Common myeloid progenitor, CD34-positive (primary cell): ENCODE measurements at regions not wholly inside any gene's neighbourhood (a gene's known extent, or its start where the extent isn't known, plus 50 kb on each side); places are given as distances from the start of the nearest gene placed in this dataset.
"Not testable (repeated sequence)": the region's sequence is repeated elsewhere in the genome, so short reads cannot be mapped to it uniquely, and the experiment has no call there.

Source experiments
- CTCF ChIA-PET: fragments of 350-600 bp; sonication (Branson Sonifier 250); formaldehyde crosslinking; loops from one replicate; lab custom pipeline; 2021; ENCODE audit warnings: antibody characterized with exemption; lab: Charles Lee
- POLR2A ChIA-PET: fragments of 350-600 bp; sonication (Branson Sonifier 250); formaldehyde crosslinking; loops from one replicate; lab custom pipeline; 2021; ENCODE audit warnings: antibody characterized with exemption; lab: Charles Lee
- DNase-seq, 3 donors: peaks; one replicate each; pipeline versions ENCODE4 v3.0.0 to v3.0.0-alpha.2; 2013
- H3K27ac ChIP-seq, 2 experiments: 1 replicate in 1 of 2; 2 replicates in 1 of 2; pipeline ENCODE4 v1.7.0; 2013; ENCODE audit warnings: inconsistent platforms in 2 of 2, low read length in 2 of 2, mild to moderate bottlenecking in 2 of 2, low read depth in 1 of 2, moderate library complexity in 1 of 2; ENCODE audit not compliant: severe bottlenecking in 2 of 2, insufficient read depth in 1 of 2, poor library complexity in 1 of 2
- H3K27me3 ChIP-seq, 5 experiments: replicated peaks in 2 of 5; 1 replicate in 3 of 5; 2 replicates in 2 of 5; pipeline versions ENCODE4 v1.6.1 to v1.7.0; 2013; ENCODE audit warnings: low read length in 4 of 5, mild to moderate bottlenecking in 2 of 5, moderate library complexity in 2 of 5, inconsistent platforms in 1 of 5; ENCODE audit not compliant: insufficient read depth in 5 of 5, control insufficient read depth in 4 of 5
- H3K36me3 ChIP-seq, 4 experiments: 1 replicate in 2 of 4; 2 replicates in 2 of 4; pipeline versions ENCODE4 v1.6.1 to v1.7.0; 2013; ENCODE audit warnings: low read length in 3 of 4, control low read depth in 1 of 4, mild to moderate bottlenecking in 1 of 4; ENCODE audit not compliant: control insufficient read depth in 4 of 4, insufficient read depth in 4 of 4
- H3K4me1 ChIP-seq, 4 experiments: 1 replicate in 3 of 4; 2 replicates in 1 of 4; pipeline versions ENCODE4 v1.6.1 to v1.7.1; 2013; ENCODE audit warnings: low read length in 3 of 4, mild to moderate bottlenecking in 3 of 4, control low read depth in 1 of 4, inconsistent platforms in 1 of 4, moderate library complexity in 1 of 4; ENCODE audit not compliant: control insufficient read depth in 4 of 4, insufficient read depth in 4 of 4; ENCODE audit errors: control extremely low read depth in 1 of 4
- H3K4me3 ChIP-seq, 7 experiments: 1 replicate in 4 of 7; 2 replicates in 3 of 7; pipeline versions ENCODE4 v1.5.1 to v1.7.0; 2013; ENCODE audit warnings: mild to moderate bottlenecking in 7 of 7, low read length in 6 of 7, moderate library complexity in 6 of 7, inconsistent platforms in 2 of 7, low read depth in 2 of 7, control low read depth in 1 of 7; ENCODE audit not compliant: insufficient read depth in 4 of 7, control insufficient read depth in 1 of 7; ENCODE audit errors: extremely low read depth in 1 of 7
- H3K9me3 ChIP-seq, 5 experiments: 1 replicate in 4 of 5; 2 replicates in 1 of 5; pipeline versions ENCODE4 v1.6.1 to v1.7.1; 2013; ENCODE audit warnings: low read length in 4 of 5, mild to moderate bottlenecking in 2 of 5, inconsistent platforms in 1 of 5, low read depth in 1 of 5, moderate library complexity in 1 of 5; ENCODE audit not compliant: control insufficient read depth in 4 of 5, insufficient read depth in 2 of 5; ENCODE audit errors: control extremely low read depth in 1 of 5
- WGBS: methylation state at CpG from one replicate; pipeline ENCODE4 v1.1.5; 2013; ENCODE audit not compliant: insufficient coverage; 5-methylcytosine and 5-hydroxymethylcytosine counted together

GRCh38 chr3:130151555-130151954 lies 69.9 kb downstream of the ALG1L2 start:
- DNase-seq, POLR2A ChIA-PET, H3K27me3 ChIP-seq, CTCF ChIA-PET, H3K27ac ChIP-seq, H3K4me3 ChIP-seq, H3K9me3 ChIP-seq, H3K4me1 ChIP-seq, H3K36me3 ChIP-seq: not testable (repeated sequence)
- WGBS = 86% methylated on average over 4 of the region's 4 CpGs

- 100% methylated on average over 8 of the region's 8 CpGs for WGBS
- H3K27ac ChIP-seq, H3K36me3 ChIP-seq, DNase-seq, H3K4me3 ChIP-seq, CTCF ChIA-PET, POLR2A ChIA-PET, H3K27me3 ChIP-seq, H3K9me3 ChIP-seq, H3K4me1 ChIP-seq: not testable (repeated sequence)
Measured at GRCh38 chr3:130153247-130153646, 71.6 kb downstream of the ALG1L2 start.

GRCh38 chr3:130155464-130155863 lies 73.8 kb downstream of the ALG1L2 start:
- H3K9me3 ChIP-seq, H3K4me1 ChIP-seq, CTCF ChIA-PET, POLR2A ChIA-PET, H3K36me3 ChIP-seq, H3K27me3 ChIP-seq, H3K27ac ChIP-seq, DNase-seq, H3K4me3 ChIP-seq: not testable (repeated sequence)
- WGBS = no CpG with 5 or more reads among the region's 4 CpGs

- CTCF ChIA-PET, H3K4me3 ChIP-seq, H3K27me3 ChIP-seq, H3K36me3 ChIP-seq, POLR2A ChIA-PET, H3K9me3 ChIP-seq, DNase-seq, H3K27ac ChIP-seq, H3K4me1 ChIP-seq: not testable (repeated sequence)
- WGBS = 100% methylated on average over 3 of the region's 4 CpGs
Measured at GRCh38 chr3:130166856-130167255, 85.2 kb downstream of the ALG1L2 start.

GRCh38 chr3:130175195-130175594 lies 93.6 kb downstream of the ALG1L2 start:
- CTCF ChIA-PET, POLR2A ChIA-PET: not testable (repeated sequence)

GRCh38 chr3:130176476-130177256 lies 95.0 kb downstream of the ALG1L2 start:
- H3K4me3 ChIP-seq, POLR2A ChIA-PET, H3K27me3 ChIP-seq, H3K9me3 ChIP-seq, CTCF ChIA-PET, H3K36me3 ChIP-seq, DNase-seq, H3K27ac ChIP-seq: not testable (repeated sequence)
- 97% methylated on average over 5 of the region's 13 CpGs for WGBS
- peaks cover 0 to 12% (median 2%) of the 10 kb centered on the region in 4 experiments for H3K4me1 ChIP-seq

More at GRCh38 chr3:130175195-130175594, 93.6 kb downstream of the ALG1L2 start:
- WGBS = 100% methylated on average over 3 of the region's 4 CpGs
- not testable (repeated sequence) for H3K27me3 ChIP-seq, DNase-seq, H3K4me3 ChIP-seq, H3K27ac ChIP-seq, H3K9me3 ChIP-seq, H3K36me3 ChIP-seq
- peaks cover 0 to 10% (median 2%) of the 10 kb centered on the region in 4 experiments for H3K4me1 ChIP-seq

- 67% methylated on average over 2 of the region's 3 CpGs for WGBS
- Histone ChIP-seq H3K27ac (peak overlapping the region in 1 of 2 experiments; percentile 66), H3K4me1 (peaks cover 0 to 16% (median 2%) of the 10 kb centered on the region in 4 experiments), H3K4me3 (peak overlapping the region in 1 of 7 experiments; percentile 10)
- H3K9me3 ChIP-seq, DNase-seq, CTCF ChIA-PET, H3K27me3 ChIP-seq, H3K36me3 ChIP-seq, POLR2A ChIA-PET: not testable (repeated sequence)
Measured at GRCh38 chr3:130178835-130179234, 97.2 kb downstream of the ALG1L2 start.
